Keratinocyte (primary cell): ENCODE measurements at regions not wholly inside any gene's neighbourhood (a gene's known extent, or its start where the extent isn't known, plus 50 kb on each side); places are given as distances from the start of the nearest gene placed in this dataset.

ENCODE experiments used
- DNase-seq: peaks from one replicate; pipeline ENCODE4 v3.0.0-alpha.2; 2011; ENCODE audit warnings: low read depth, missing footprints, low spot score
- FAIRE-seq: peaks from 2 replicates; lab custom pipeline; 2011; peaks lifted over from hg19 to GRCh38; lab: Jason Lieb, UNC
- H2AFZ ChIP-seq: 2 replicates; pipeline ENCODE4 v1.6.0; 2012; ENCODE audit warnings: low read length, control low read depth, inconsistent platforms; ENCODE audit not compliant: control insufficient read depth
- H3K27ac ChIP-seq: 2 replicates; pipeline ENCODE4 v1.5.1; 2011; ENCODE audit warnings: low read length; ENCODE audit not compliant: control insufficient read depth, insufficient read depth
- H3K27me3 ChIP-seq: 3 replicates; pipeline ENCODE4 v1.6.0; 2011; ENCODE audit warnings: low read length; ENCODE audit not compliant: control insufficient read depth, insufficient read depth; ENCODE audit errors: extremely low read depth
- H3K36me3 ChIP-seq, 2 experiments: 2 replicates in 1 of 2; 3 replicates in 1 of 2; pipeline ENCODE4 v1.5.1; 2011; ENCODE audit warnings: low read length in 2 of 2, mild to moderate bottlenecking in 1 of 2; ENCODE audit not compliant: control insufficient read depth in 2 of 2, insufficient read depth in 2 of 2; ENCODE audit errors: extremely low read depth in 1 of 2
- H3K4me1 ChIP-seq: 3 replicates; pipeline ENCODE4 v1.5.1; 2011; ENCODE audit warnings: low read length; ENCODE audit not compliant: control insufficient read depth, insufficient read depth; ENCODE audit errors: extremely low read depth
- H3K4me2 ChIP-seq: 3 replicates; pipeline ENCODE4 v1.6.0; 2011; ENCODE audit warnings: low read depth, low read length; ENCODE audit not compliant: control insufficient read depth, insufficient read depth; ENCODE audit errors: extremely low read depth
- H3K4me3 ChIP-seq, 3 experiments: fragments of 200-600 bp in 1 of 3; sonication (generic) in 1 of 3; 2 replicates in 2 of 3; 3 replicates in 1 of 3; pipeline ENCODE4 v1.5.1; 2011 to 2016; ENCODE audit warnings: low read length in 3 of 3, mild to moderate bottlenecking in 3 of 3, control low read depth in 2 of 3, inconsistent platforms in 1 of 3, low read depth in 1 of 3, mixed read lengths in 1 of 3, mixed run types in 1 of 3, moderate library complexity in 1 of 3; ENCODE audit not compliant: control insufficient read depth in 2 of 3, insufficient read depth in 2 of 3; ENCODE audit errors: extremely low read depth in 1 of 3
- H3K79me2 ChIP-seq: 2 replicates; pipeline ENCODE4 v1.6.0; 2012; ENCODE audit warnings: low read length; ENCODE audit not compliant: control insufficient read depth, insufficient read depth
- H3K9ac ChIP-seq: 3 replicates; pipeline ENCODE4 v1.6.0; 2011; ENCODE audit warnings: low read length; ENCODE audit not compliant: control insufficient read depth, insufficient read depth; ENCODE audit errors: extremely low read depth
- H3K9me1 ChIP-seq: 3 replicates; pipeline ENCODE4 v1.6.0; 2011; ENCODE audit warnings: low read length; ENCODE audit not compliant: control insufficient read depth, insufficient read depth; ENCODE audit errors: extremely low read depth
- H3K9me3 ChIP-seq: 2 replicates; pipeline ENCODE4 v1.5.1; 2012; ENCODE audit warnings: low read depth, low read length; ENCODE audit not compliant: control insufficient read depth
- H4K20me1 ChIP-seq: 3 replicates; pipeline ENCODE4 v1.6.0; 2011; ENCODE audit warnings: low read length; ENCODE audit not compliant: control insufficient read depth, insufficient read depth; ENCODE audit errors: extremely low read depth
- CTCF ChIP-seq, 3 experiments: IDR thresholded peaks in 1 of 3; conservative IDR thresholded peaks in 1 of 3; optimal IDR thresholded peaks in 1 of 3; 2 replicates in 2 of 3; 3 replicates in 1 of 3; pipeline versions ENCODE3 to v1.5.1; 2011; ENCODE audit warnings: low read length in 3 of 3, mild to moderate bottlenecking in 3 of 3, moderate library complexity in 2 of 3, control low read depth in 1 of 3, inconsistent platforms in 1 of 3; ENCODE audit not compliant: insufficient read depth in 2 of 3; ENCODE audit errors: extremely low read depth in 1 of 3
- EZH2 ChIP-seq: IDR thresholded peaks from one replicate; pipeline ENCODE4 v1.6.1; 2012; ENCODE audit warnings: inconsistent platforms, mild to moderate bottlenecking, low read length, moderate library complexity
- dilution Hi-C: fragments of 300-500 bp; cut with MboI; formaldehyde crosslinking; loops from one replicate; pipeline ENCODE4 v1.7.0; 2020; ENCODE audit warnings: low sequenced_read_pairs; ENCODE audit not compliant: extremely low pct_ligation_motif_present

GRCh38 chr1:78825561-78825960 lies 175.9 kb downstream of the IFI44 start:
- FAIRE-seq (no peak), DNase-seq (no peak)
- Histone ChIP-seq H3K4me2 (no peak overlapping the region), H3K27ac (no peak overlapping the region), H3K79me2 (no peaks in the 10 kb centered on the region), H3K9ac (no peak overlapping the region), H2AFZ (no peak overlapping the region), H3K9me1 (no peaks in the 10 kb centered on the region), H3K4me1 (no peaks in the 10 kb centered on the region), H3K36me3 (no peaks in the 10 kb centered on the region), H3K27me3 (no peaks in the 10 kb centered on the region), H4K20me1 (no peaks in the 10 kb centered on the region), H3K4me3 (no peak overlapping the region), H3K9me3 (no peaks in the 10 kb centered on the region)
- no peak for TF ChIP-seq EZH2
- TF ChIP-seq CTCF (optimal IDR thresholded peaks at IDR 0.05 in 1 of 3, IDR thresholded peaks at IDR 0.05 in 1 of 3, conservative IDR thresholded peaks at IDR 0.05 in 1 of 3; ENCODE audit: extremely low read depth in 1 of 3, insufficient read depth in 2 of 3, low read length in 3 of 3), result no peak
- dilution Hi-C loops, result no loop called here

GRCh38 chr1:78829644-78830043 lies 176.9 kb downstream of the ADGRL4 start:
- Histone ChIP-seq H3K9ac (no peak overlapping the region), H3K27ac (no peak overlapping the region), H3K36me3 (no peaks in the 10 kb centered on the region), H4K20me1 (no peaks in the 10 kb centered on the region), H2AFZ (no peak overlapping the region), H3K9me1 (no peaks in the 10 kb centered on the region), H3K4me1 (peaks cover 30% of the 10 kb centered on the region), H3K27me3 (no peaks in the 10 kb centered on the region), H3K9me3 (no peaks in the 10 kb centered on the region), H3K79me2 (no peaks in the 10 kb centered on the region), H3K4me3 (no peak overlapping the region), H3K4me2 (no peak overlapping the region)
- TF ChIP-seq EZH2 (no peak), CTCF (optimal IDR thresholded peaks at IDR 0.05 in 1 of 3, IDR thresholded peaks at IDR 0.05 in 1 of 3, conservative IDR thresholded peaks at IDR 0.05 in 1 of 3; ENCODE audit: extremely low read depth in 1 of 3, insufficient read depth in 2 of 3, low read length in 3 of 3) (no peak)
- FAIRE-seq (no peak), DNase-seq (no peak)
- dilution Hi-C loops, result no loop called here
